PFSK-1 (cell line): ENCODE measurements at regions not wholly inside any gene's neighbourhood (a gene's known extent, or its start where the extent isn't known, plus 50 kb on each side); places are given as distances from the start of the nearest gene placed in this dataset.

Source experiments
- FOXP2 ChIP-seq: optimal IDR thresholded peaks from 2 replicates; pipeline ENCODE3; 2011; ENCODE audit warnings: borderline replicate concordance, control low read depth, inconsistent platforms; ENCODE audit not compliant: insufficient read depth; ENCODE audit errors: extremely low read length, extremely low read depth
- POLR2AphosphoS5 ChIP-seq: IDR thresholded peaks from 2 replicates; pipeline ENCODE4 v1.6.1; 2012; ENCODE audit warnings: low read depth, mild to moderate bottlenecking, control low read depth, low read length, moderate library complexity
- REST ChIP-seq, 2 experiments: IDR thresholded peaks; 2 replicates each; pipeline versions ENCODE4 v1.6.1 to v1.8.0; 2011 to 2012; ENCODE audit warnings: low read depth in 2 of 2, low read length in 2 of 2, control low read depth in 1 of 2, inconsistent platforms in 1 of 2, mild to moderate bottlenecking in 1 of 2, moderate library complexity in 1 of 2; ENCODE audit not compliant: insufficient read depth in 1 of 2
- SIN3A ChIP-seq: IDR thresholded peaks from 2 replicates; pipeline ENCODE4 v1.6.1; 2012; ENCODE audit warnings: mild to moderate bottlenecking, low read length, moderate library complexity, borderline replicate concordance; ENCODE audit not compliant: insufficient read depth
- TAF1 ChIP-seq: IDR thresholded peaks from 2 replicates; pipeline ENCODE4 v1.6.1; 2012; ENCODE audit warnings: low read length, control low read depth, borderline replicate concordance; ENCODE audit not compliant: insufficient read depth

GRCh38 chr9:91047529-91047928 lies 245.9 kb downstream of the SYK start:
- TF ChIP-seq TAF1 (no peak), POLR2AphosphoS5 (no peak), SIN3A (no peak), FOXP2 (no peak), REST (IDR thresholded peaks at IDR 0.05; ENCODE audit: insufficient read depth in 1 of 2, low read depth in 2 of 2, low read length in 2 of 2) (no peak)

- TF ChIP-seq TAF1 (no peak), FOXP2 (no peak), SIN3A (no peak), REST (IDR thresholded peaks at IDR 0.05; ENCODE audit: insufficient read depth in 1 of 2, low read depth in 2 of 2, low read length in 2 of 2) (no peak), POLR2AphosphoS5 (no peak)
These were observed 246.5 kb downstream of the SYK start for GRCh38 chr9:91047993-91048607.

- no peak for TF ChIP-seq FOXP2
- TF ChIP-seq TAF1: no peak
- TF ChIP-seq REST (IDR thresholded peaks at IDR 0.05; ENCODE audit: insufficient read depth in 1 of 2, low read depth in 2 of 2, low read length in 2 of 2): no peak
- no peak for TF ChIP-seq SIN3A
- TF ChIP-seq POLR2AphosphoS5: no peak
These were observed 247.1 kb downstream of the SYK start for GRCh38 chr9:91048749-91049148.

GRCh38 chr9:91053824-91054223 lies 252.2 kb downstream of the SYK start:
- TF ChIP-seq POLR2AphosphoS5: no peak
- TF ChIP-seq TAF1: no peak
- no peak for TF ChIP-seq REST (IDR thresholded peaks at IDR 0.05; ENCODE audit: insufficient read depth in 1 of 2, low read depth in 2 of 2, low read length in 2 of 2)
- no peak for TF ChIP-seq SIN3A
- no peak for TF ChIP-seq FOXP2

- no peak for TF ChIP-seq SIN3A
- TF ChIP-seq REST (IDR thresholded peaks at IDR 0.05; ENCODE audit: insufficient read depth in 1 of 2, low read depth in 2 of 2, low read length in 2 of 2): no peak
- TF ChIP-seq POLR2AphosphoS5: no peak
- TF ChIP-seq TAF1: no peak
- TF ChIP-seq FOXP2: no peak
These were observed 254.2 kb downstream of the SYK start for GRCh38 chr9:91055845-91056244.
